CD14-positive monocyte (primary cell): ENCODE measurements at regions not wholly inside any gene's neighbourhood (a gene's known extent, or its start where the extent isn't known, plus 50 kb on each side); places are given as distances from the start of the nearest gene placed in this dataset.

Experiments used
- DNase-seq, 3 donors: peaks; one replicate each; pipeline ENCODE4 v3.0.0-alpha.2; 2011 to 2022
- H2AFZ ChIP-seq: 2 replicates; pipeline ENCODE4 v1.6.0; 2012; ENCODE audit warnings: mild to moderate bottlenecking, low read depth, low read length, inconsistent platforms; ENCODE audit not compliant: insufficient read depth, poor library complexity, severe bottlenecking
- H3K27ac ChIP-seq, 2 donors: 1 replicate in 1 of 2; 2 replicates in 1 of 2; pipeline ENCODE4 v1.5.1; 2012 to 2013; ENCODE audit warnings: low read length in 2 of 2, control low read depth in 1 of 2, inconsistent platforms in 1 of 2, low read depth in 1 of 2, mild to moderate bottlenecking in 1 of 2
- H3K27me3 ChIP-seq, 2 donors: one replicate each; pipeline versions ENCODE4 v1.6.0 to v1.6.1; 2011 to 2013; ENCODE audit warnings: low read length in 2 of 2; ENCODE audit not compliant: control insufficient read depth in 2 of 2, insufficient read depth in 2 of 2
- H3K36me3 ChIP-seq, 2 donors: replicated peaks in 1 of 2; 1 replicate in 1 of 2; 2 replicates in 1 of 2; pipeline versions ENCODE4 v1.5.1 to v1.6.1; 2012 to 2013; ENCODE audit warnings: low read length in 2 of 2, control low read depth in 1 of 2, inconsistent platforms in 1 of 2, mild to moderate bottlenecking in 1 of 2; ENCODE audit not compliant: insufficient read depth in 2 of 2, control insufficient read depth in 1 of 2
- H3K4me1 ChIP-seq, 2 donors: 1 replicate in 1 of 2; 2 replicates in 1 of 2; pipeline versions ENCODE4 v1.5.1 to v1.6.1; 2012 to 2013; ENCODE audit warnings: low read length in 2 of 2, control low read depth in 1 of 2, inconsistent platforms in 1 of 2, mild to moderate bottlenecking in 1 of 2, moderate library complexity in 1 of 2; ENCODE audit not compliant: insufficient read depth in 2 of 2, control insufficient read depth in 1 of 2
- H3K4me2 ChIP-seq: replicated peaks from 2 replicates; pipeline ENCODE3; 2012; ENCODE audit warnings: low read length, moderate library complexity, mild to moderate bottlenecking; ENCODE audit not compliant: poor library complexity, severe bottlenecking; ENCODE audit errors: extremely low read depth
- H3K4me3 ChIP-seq, 3 experiments: fragments of 200-600 bp in 1 of 3; sonication (generic) in 1 of 3; replicated peaks in 1 of 3; 1 replicate in 2 of 3; 2 replicates in 1 of 3; pipeline ENCODE4 v1.5.1; 2011 to 2013; ENCODE audit warnings: low read length in 3 of 3, mild to moderate bottlenecking in 3 of 3, control low read depth in 2 of 3, low read depth in 2 of 3, inconsistent platforms in 1 of 3, moderate library complexity in 1 of 3
- H3K79me2 ChIP-seq: 2 replicates; pipeline ENCODE4 v1.6.0; 2012; ENCODE audit warnings: mild to moderate bottlenecking, control low read depth, inconsistent platforms, low read length, moderate library complexity; ENCODE audit not compliant: insufficient read depth
- H3K9ac ChIP-seq: 2 replicates; pipeline ENCODE4 v1.6.0; 2017; ENCODE audit warnings: low read length, mild to moderate bottlenecking; ENCODE audit not compliant: insufficient read depth, poor library complexity, severe bottlenecking
- H3K9me3 ChIP-seq, 2 donors: replicated peaks in 1 of 2; 1 replicate in 1 of 2; 2 replicates in 1 of 2; pipeline versions ENCODE4 v1.5.1 to v1.6.1; 2012 to 2013; ENCODE audit warnings: low read length in 2 of 2, control low read depth in 1 of 2; ENCODE audit not compliant: control insufficient read depth in 1 of 2, insufficient read depth in 1 of 2
- H4K20me1 ChIP-seq: 2 replicates; pipeline ENCODE4 v1.6.0; 2012; ENCODE audit warnings: mild to moderate bottlenecking, low read length, control low read depth, moderate library complexity; ENCODE audit not compliant: insufficient read depth
- H3K27ac Mint-ChIP-seq, 7 donors: one replicate each; pipeline ENCODE4 v1.8.0; 2020; ENCODE audit warnings: mild to moderate bottlenecking in 7 of 7, mixed read lengths in 7 of 7, moderate library complexity in 6 of 7, inconsistent platforms in 2 of 7
- H3K27me3 Mint-ChIP-seq, 3 donors: one replicate each; pipeline ENCODE4 v1.8.0; 2021 to 2022; ENCODE audit warnings: low read depth in 3 of 3, mild to moderate bottlenecking in 3 of 3, mixed read lengths in 3 of 3, moderate library complexity in 3 of 3, inconsistent platforms in 1 of 3
- H3K36me3 Mint-ChIP-seq, 2 donors: one replicate each; pipeline ENCODE4 v1.8.0; 2020; ENCODE audit warnings: mixed read lengths in 2 of 2, inconsistent platforms in 1 of 2, mild to moderate bottlenecking in 1 of 2
- H3K4me1 Mint-ChIP-seq: one replicate; pipeline ENCODE4 v1.8.0; 2020; ENCODE audit warnings: mild to moderate bottlenecking, mixed read lengths
- H3K4me3 Mint-ChIP-seq, 2 donors: one replicate each; pipeline ENCODE4 v1.8.0; 2020; ENCODE audit warnings: mild to moderate bottlenecking in 2 of 2, mixed read lengths in 2 of 2, moderate library complexity in 1 of 2
- H3K9me3 Mint-ChIP-seq, 7 donors: one replicate each; pipeline ENCODE4 v1.8.0; 2020 to 2022; ENCODE audit warnings: mixed read lengths in 7 of 7, mild to moderate bottlenecking in 6 of 7, moderate library complexity in 6 of 7, inconsistent platforms in 2 of 7
- WGBS: methylation state at CpG from one replicate; pipeline ENCODE4 v1.1.5; 2013; ENCODE audit warnings: missing lambda C conversion rate; ENCODE audit not compliant: insufficient coverage; 5-methylcytosine and 5-hydroxymethylcytosine counted together
- intact Hi-C, 2 donors: fragments of 100-400 bp; cut with micrococcal nuclease; formaldehyde crosslinking; loops; one replicate each; pipeline versions ENCODE4 v1.15.0 to v1.15.1; 2023
- TF ChIP-seq, protein P1 (sequence below): fragments of 200-600 bp; IDR thresholded peaks from one replicate; pipeline ENCODE4 v1.8.0; 2022; ENCODE audit warnings: antibody characterized with exemption, mild to moderate bottlenecking

DNA sequence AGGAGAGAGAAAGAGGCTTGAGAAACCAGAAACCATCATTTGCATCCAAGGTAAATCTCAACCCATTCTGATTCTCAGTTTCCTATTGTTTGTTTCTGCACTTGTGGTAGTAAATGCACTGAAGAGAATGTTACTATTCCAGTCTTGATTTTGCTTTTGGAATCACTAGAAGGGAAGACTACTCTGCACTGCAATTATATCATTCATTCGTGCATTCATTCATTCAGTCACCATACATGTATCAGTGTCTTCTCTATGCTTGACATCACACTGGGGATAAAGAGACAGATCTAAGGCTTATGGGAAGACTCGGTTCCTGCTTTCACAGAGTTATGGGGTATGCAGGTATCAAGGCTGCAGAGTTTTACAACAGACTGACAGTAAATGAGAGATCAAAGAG, 90.3 kb upstream of the EGLN3 start:
- H3K27ac Mint-ChIP-seq, result no peak overlapping the region
- no peak overlapping the region for H3K4me3 Mint-ChIP-seq
- no peak overlapping the region for H2AFZ ChIP-seq
- H3K9me3 ChIP-seq, result no peaks in the 10 kb centered on the region
- no peaks in the 10 kb centered on the region for H3K36me3 ChIP-seq
- no peak overlapping the region for H3K4me3 ChIP-seq
- intact Hi-C loops, result no loop called here
- H3K27ac ChIP-seq, result no peak overlapping the region
- no peak overlapping the region for H3K4me2 ChIP-seq
- 100% methylated on average over 1 of the region's 2 CpGs for WGBS
- peaks cover 10% of the 10 kb centered on the region for H3K4me1 Mint-ChIP-seq
- H3K4me1 ChIP-seq, result peaks cover 6 to 9% of the 10 kb centered on the region in 2 donors
- H3K9me3 Mint-ChIP-seq, result no peaks in the 10 kb centered on the region
- H3K36me3 Mint-ChIP-seq, result no peaks in the 10 kb centered on the region
- H3K27me3 Mint-ChIP-seq, result peaks cover 0 to 3% (median 2%) of the 10 kb centered on the region in 3 donors
- H4K20me1 ChIP-seq, result no peaks in the 10 kb centered on the region
- H3K79me2 ChIP-seq, result no peaks in the 10 kb centered on the region
- no peak overlapping the region for H3K9ac ChIP-seq
- DNase-seq, result no peak
- TF ChIP-seq, protein P1, sequence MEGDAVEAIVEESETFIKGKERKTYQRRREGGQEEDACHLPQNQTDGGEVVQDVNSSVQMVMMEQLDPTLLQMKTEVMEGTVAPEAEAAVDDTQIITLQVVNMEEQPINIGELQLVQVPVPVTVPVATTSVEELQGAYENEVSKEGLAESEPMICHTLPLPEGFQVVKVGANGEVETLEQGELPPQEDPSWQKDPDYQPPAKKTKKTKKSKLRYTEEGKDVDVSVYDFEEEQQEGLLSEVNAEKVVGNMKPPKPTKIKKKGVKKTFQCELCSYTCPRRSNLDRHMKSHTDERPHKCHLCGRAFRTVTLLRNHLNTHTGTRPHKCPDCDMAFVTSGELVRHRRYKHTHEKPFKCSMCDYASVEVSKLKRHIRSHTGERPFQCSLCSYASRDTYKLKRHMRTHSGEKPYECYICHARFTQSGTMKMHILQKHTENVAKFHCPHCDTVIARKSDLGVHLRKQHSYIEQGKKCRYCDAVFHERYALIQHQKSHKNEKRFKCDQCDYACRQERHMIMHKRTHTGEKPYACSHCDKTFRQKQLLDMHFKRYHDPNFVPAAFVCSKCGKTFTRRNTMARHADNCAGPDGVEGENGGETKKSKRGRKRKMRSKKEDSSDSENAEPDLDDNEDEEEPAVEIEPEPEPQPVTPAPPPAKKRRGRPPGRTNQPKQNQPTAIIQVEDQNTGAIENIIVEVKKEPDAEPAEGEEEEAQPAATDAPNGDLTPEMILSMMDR, result no peak
- no peaks in the 10 kb centered on the region for H3K27me3 ChIP-seq

DNA sequence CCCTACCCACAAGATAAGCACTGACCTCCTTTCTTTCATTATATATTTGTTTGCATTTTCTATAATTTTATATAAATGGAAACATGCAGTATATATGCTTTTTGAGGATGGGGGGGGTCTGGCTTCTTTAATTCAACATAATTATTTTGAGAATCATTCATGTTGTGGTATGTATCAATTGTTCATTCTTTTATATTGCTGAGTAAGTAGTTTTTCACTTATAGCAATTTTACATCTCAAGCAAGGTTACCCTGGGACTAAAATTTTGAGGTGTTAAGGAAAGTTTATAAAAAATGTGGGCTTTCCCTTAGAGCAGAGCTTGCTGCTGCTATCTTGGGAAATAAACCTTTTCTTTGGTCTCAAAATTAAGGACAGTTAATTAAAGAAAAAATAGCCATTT, 89.9 kb upstream of the EGLN3 start:
- H3K4me1 Mint-ChIP-seq, result peaks cover 14% of the 10 kb centered on the region
- H3K36me3 Mint-ChIP-seq, result no peaks in the 10 kb centered on the region
- Histone ChIP-seq H4K20me1 (no peaks in the 10 kb centered on the region), H3K4me2 (no peak overlapping the region), H3K36me3 (no peaks in the 10 kb centered on the region), H3K79me2 (no peaks in the 10 kb centered on the region), H2AFZ (no peak overlapping the region), H3K4me1 (peaks cover 9 to 12% of the 10 kb centered on the region in 2 donors), H3K4me3 (no peak overlapping the region), H3K9ac (no peak overlapping the region), H3K27me3 (no peaks in the 10 kb centered on the region), H3K9me3 (no peaks in the 10 kb centered on the region), H3K27ac (no peak overlapping the region)
- peaks cover 0 to 3% (median 2%) of the 10 kb centered on the region in 3 donors for H3K27me3 Mint-ChIP-seq
- no peak overlapping the region for H3K27ac Mint-ChIP-seq
- no peak overlapping the region for H3K4me3 Mint-ChIP-seq
- intact Hi-C loops, result no loop called here
- DNase-seq, result no peak
- no peaks in the 10 kb centered on the region for H3K9me3 Mint-ChIP-seq
- TF ChIP-seq, protein P1, result no peak
